H1 (cell line): ENCODE measurements at regions not wholly inside any gene's neighbourhood (a gene's known extent, or its start where the extent isn't known, plus 50 kb on each side); places are given as distances from the start of the nearest gene placed in this dataset.

Source experiments
- CTCF ChIA-PET: fragments of 300-600 bp; sonication (Branson Sonifier 250); formaldehyde crosslinking; loops from one replicate; lab custom pipeline; 2021; ENCODE audit not compliant: partially characterized antibody; lab: Charles Lee
- POLR2A ChIA-PET: fragments of 300-600 bp; sonication (Branson Sonifier 250); formaldehyde crosslinking; loops from one replicate; lab custom pipeline; 2021; ENCODE audit warnings: inconsistent platforms; ENCODE audit not compliant: partially characterized antibody; lab: Charles Lee
- DNase-seq, 2 experiments: peaks; one replicate each; pipeline versions ENCODE4 v3.0.0 to v3.0.0-alpha.2; 2010 to 2022; ENCODE audit warnings: low spot score in 2 of 2, low read depth in 1 of 2, mixed read lengths in 1 of 2
- FAIRE-seq: peaks from 2 replicates; lab custom pipeline; 2011; peaks lifted over from hg19 to GRCh38; lab: Jason Lieb, UNC
- H2AFZ ChIP-seq: 2 replicates; pipeline ENCODE4 v1.8.1; 2012; ENCODE audit warnings: low read length, inconsistent platforms
- H2AK5ac ChIP-seq: 2 replicates; pipeline ENCODE4 v1.6.1; 2013; ENCODE audit warnings: low read depth, low read length
- H2BK120ac ChIP-seq: replicated peaks from 2 replicates; pipeline ENCODE3; 2013; ENCODE audit warnings: low read depth, low read length, inconsistent platforms
- H2BK12ac ChIP-seq: 2 replicates; pipeline ENCODE4 v1.6.1; 2013; ENCODE audit warnings: low read depth, low read length
- H2BK15ac ChIP-seq: 2 replicates; pipeline ENCODE4 v1.6.1; 2013; ENCODE audit warnings: low read length
- H2BK20ac ChIP-seq: 2 replicates; pipeline ENCODE4 v1.6.1; 2013; ENCODE audit warnings: low read length
- H2BK5ac ChIP-seq: 2 replicates; pipeline ENCODE4 v1.6.1; 2013; ENCODE audit warnings: low read depth, low read length
- H3K14ac ChIP-seq: 2 replicates; pipeline ENCODE4 v1.6.1; 2013; ENCODE audit warnings: inconsistent platforms; ENCODE audit not compliant: insufficient read length
- H3K18ac ChIP-seq: 2 replicates; pipeline ENCODE4 v1.6.1; 2013; ENCODE audit warnings: low read length; ENCODE audit errors: extremely low read depth
- H3K23ac ChIP-seq: 2 replicates; pipeline ENCODE4 v1.6.1; 2013; ENCODE audit warnings: inconsistent platforms; ENCODE audit not compliant: insufficient read length
- H3K23me2 ChIP-seq: 2 replicates; pipeline ENCODE4 v1.6.1; 2013; ENCODE audit warnings: low read depth, low read length
- H3K27ac ChIP-seq: 2 replicates; pipeline ENCODE4 v1.6.1; 2011; ENCODE audit warnings: low read depth, low read length, inconsistent platforms
- H3K27me3 ChIP-seq, 4 experiments: replicated peaks in 1 of 4; 1 replicate in 1 of 4; 2 replicates in 3 of 4; pipeline versions ENCODE4 v1.6.1 to v1.8.1; 2011 to 2013; ENCODE audit warnings: low read length in 3 of 4, mild to moderate bottlenecking in 3 of 4, inconsistent platforms in 2 of 4, mixed read lengths in 2 of 4, moderate library complexity in 1 of 4; ENCODE audit not compliant: control insufficient read depth in 3 of 4, insufficient read depth in 3 of 4; ENCODE audit errors: extremely low read depth in 1 of 4
- H3K36me3 ChIP-seq, 4 experiments: 2 replicates each; pipeline versions ENCODE4 v1.6.1 to v1.8.1; 2011 to 2013; ENCODE audit warnings: mild to moderate bottlenecking in 4 of 4, low read length in 3 of 4, moderate library complexity in 2 of 4, control low read depth in 1 of 4, inconsistent platforms in 1 of 4; ENCODE audit not compliant: insufficient read depth in 4 of 4, control insufficient read depth in 2 of 4
- H3K4ac ChIP-seq: replicated peaks from 2 replicates; pipeline ENCODE3; 2013; ENCODE audit warnings: low read length, low read depth, mixed read lengths, inconsistent platforms; ENCODE audit not compliant: insufficient read length
- H3K4me1 ChIP-seq, 4 experiments: replicated peaks in 1 of 4; 1 replicate in 1 of 4; 2 replicates in 3 of 4; pipeline versions ENCODE4 v1.6.1 to v1.8.1; 2011 to 2013; ENCODE audit warnings: low read length in 3 of 4, inconsistent platforms in 2 of 4, mixed read lengths in 1 of 4; ENCODE audit not compliant: insufficient read depth in 4 of 4, control insufficient read depth in 3 of 4
- H3K4me2 ChIP-seq, 2 experiments: 2 replicates each; pipeline versions ENCODE4 v1.6.1 to v1.8.1; 2011 to 2013; ENCODE audit warnings: low read depth in 2 of 2, low read length in 2 of 2, control low read depth in 1 of 2, inconsistent platforms in 1 of 2, mild to moderate bottlenecking in 1 of 2; ENCODE audit not compliant: insufficient read depth in 1 of 2
- H3K4me3 ChIP-seq, 4 experiments: fragments of 200-600, 300-600 bp in 1 of 4; sonication (generic), shearing (Covaris generic), sonication (Bioruptor Twin) in 1 of 4; 2 replicates each; pipeline versions ENCODE4 v1.5.1 to v1.8.1; 2011 to 2016; ENCODE audit warnings: low read length in 4 of 4, low read depth in 3 of 4, control low read depth in 2 of 4, inconsistent platforms in 2 of 4, mild to moderate bottlenecking in 2 of 4, mixed read lengths in 1 of 4, moderate library complexity in 1 of 4; ENCODE audit not compliant: insufficient read depth in 2 of 4; ENCODE audit errors: extremely low read depth in 1 of 4
- H3K56ac ChIP-seq: replicated peaks from 2 replicates; pipeline ENCODE3; 2013; ENCODE audit warnings: low read depth, mild to moderate bottlenecking, mixed read lengths, low read length, inconsistent platforms; ENCODE audit not compliant: insufficient read length
- H3K79me1 ChIP-seq: 2 replicates; pipeline ENCODE4 v1.6.1; 2013; ENCODE audit warnings: low read depth, low read length, control low read depth
- H3K79me2 ChIP-seq, 2 experiments: 2 replicates each; pipeline versions ENCODE4 v1.6.1 to v1.8.1; 2012 to 2013; ENCODE audit warnings: low read length in 2 of 2, mild to moderate bottlenecking in 2 of 2, inconsistent platforms in 1 of 2; ENCODE audit not compliant: insufficient read depth in 2 of 2, control insufficient read depth in 1 of 2
- H3K9ac ChIP-seq, 4 experiments: replicated peaks in 1 of 4; 1 replicate in 1 of 4; 2 replicates in 3 of 4; pipeline versions ENCODE4 v1.6.1 to v1.8.1; 2011 to 2013; ENCODE audit warnings: low read depth in 3 of 4, low read length in 3 of 4, control low read depth in 2 of 4, mild to moderate bottlenecking in 2 of 4, moderate library complexity in 2 of 4, inconsistent platforms in 1 of 4; ENCODE audit errors: extremely low read depth in 1 of 4
- H3K9me3 ChIP-seq, 2 experiments: 2 replicates each; pipeline versions ENCODE4 v1.6.1 to v1.8.1; 2012 to 2013; ENCODE audit warnings: mild to moderate bottlenecking in 2 of 2, moderate library complexity in 2 of 2, control low read depth in 1 of 2, inconsistent platforms in 1 of 2, low read depth in 1 of 2, low read length in 1 of 2, mixed read lengths in 1 of 2; ENCODE audit not compliant: insufficient read depth in 2 of 2
- H4K20me1 ChIP-seq, 2 experiments: replicated peaks in 1 of 2; 2 replicates each; pipeline versions ENCODE3 to v1.8.1; 2011 to 2013; ENCODE audit warnings: inconsistent platforms in 2 of 2, low read length in 2 of 2, mild to moderate bottlenecking in 1 of 2; ENCODE audit not compliant: insufficient read depth in 2 of 2, control insufficient read depth in 1 of 2
- H4K5ac ChIP-seq: 2 replicates; pipeline ENCODE4 v1.6.1; 2013; ENCODE audit warnings: low read length, low read depth, mixed read lengths, inconsistent platforms; ENCODE audit not compliant: insufficient read length
- H4K8ac ChIP-seq: 2 replicates; pipeline ENCODE4 v1.8.0; 2013; ENCODE audit warnings: mild to moderate bottlenecking, moderate library complexity, low read length, inconsistent platforms; ENCODE audit not compliant: insufficient read depth; ENCODE audit errors: extremely low read depth
- H4K91ac ChIP-seq: replicated peaks from 2 replicates; pipeline ENCODE3; 2013; ENCODE audit warnings: low read length, mixed read lengths, inconsistent platforms; ENCODE audit not compliant: insufficient read length
- BACH1 ChIP-seq: IDR thresholded peaks from 2 replicates; pipeline ENCODE4 v1.6.1; 2012; ENCODE audit warnings: low read length, improper control_type of control experiment
- BCL11A ChIP-seq, 2 experiments: IDR thresholded peaks; one replicate each; pipeline ENCODE4 v1.6.1; 2011; ENCODE audit warnings: low read depth in 2 of 2, low read length in 2 of 2, mild to moderate bottlenecking in 2 of 2
- CBX5 ChIP-seq: fragments of 300-800, 300-1000 bp; sonication (generic); IDR thresholded peaks from 2 replicates; pipeline ENCODE4 v1.7.1; 2016; ENCODE audit warnings: antibody characterized with exemption, low read length, low read depth
- CHD1 ChIP-seq: IDR thresholded peaks from 2 replicates; pipeline ENCODE4 v1.6.1; 2012; ENCODE audit warnings: low read depth, low read length, improper control_type of control experiment
- HDAC6 ChIP-seq: IDR thresholded peaks from one replicate; pipeline ENCODE4 v1.7.1; 2012; ENCODE audit warnings: low read depth, mild to moderate bottlenecking, inconsistent platforms, low read length, moderate library complexity
- JUND ChIP-seq: IDR thresholded peaks from 2 replicates; pipeline ENCODE4 v1.6.1; 2011; ENCODE audit warnings: mild to moderate bottlenecking, improper control_type of control experiment, low read length
- MAX ChIP-seq: IDR thresholded peaks from 2 replicates; pipeline ENCODE4 v1.6.1; 2012; ENCODE audit warnings: inconsistent platforms
- RXRA ChIP-seq: IDR thresholded peaks from 2 replicates; pipeline ENCODE4 v1.6.1; 2011; ENCODE audit warnings: low read depth, mild to moderate bottlenecking, low read length, moderate library complexity; ENCODE audit not compliant: insufficient read depth
- SAP30 ChIP-seq: fragments of 300-600 bp; sonication (generic); IDR thresholded peaks from 2 replicates; pipeline ENCODE4 v1.7.1; 2012; ENCODE audit warnings: low read length, moderate library complexity, mild to moderate bottlenecking, inconsistent platforms; ENCODE audit not compliant: insufficient read depth, insufficient replicate concordance
- SIN3A ChIP-seq, 2 experiments: IDR thresholded peaks in 1 of 2; conservative IDR thresholded peaks in 1 of 2; 2 replicates each; pipeline ENCODE4 v1.6.1; 2011 to 2012; ENCODE audit warnings: low read length in 2 of 2, improper control_type of control experiment in 1 of 2, low read depth in 1 of 2, mild to moderate bottlenecking in 1 of 2
- SP4 ChIP-seq: IDR thresholded peaks from 2 replicates; pipeline ENCODE4 v1.6.1; 2012; ENCODE audit warnings: low read length, inconsistent platforms
- TAF1 ChIP-seq: IDR thresholded peaks from 2 replicates; pipeline ENCODE4 v1.6.1; 2011; ENCODE audit warnings: mild to moderate bottlenecking, low read depth, low read length
- TBP ChIP-seq: IDR thresholded peaks from 2 replicates; pipeline ENCODE4 v1.6.1; 2011; ENCODE audit warnings: low read depth, low read length, improper control_type of control experiment
- WGBS, 2 experiments: shearing (Covaris generic) in 1 of 2; methylation state at CpG; one replicate each; pipeline versions ENCODE4 v1.1.6 to v1.1.7; 2013 to 2015; ENCODE audit warnings: low lambda C conversion rate in 2 of 2, mixed read lengths in 2 of 2, inconsistent platforms in 1 of 2, low coverage in 1 of 2, missing lambda C conversion rate in 1 of 2; ENCODE audit not compliant: insufficient replicate concordance in 2 of 2, insufficient coverage in 1 of 2, insufficient read length in 1 of 2; ENCODE audit errors: extremely low coverage in 1 of 2, missing lambda C conversion rate in 1 of 2; 5-methylcytosine and 5-hydroxymethylcytosine counted together
- TF ChIP-seq, protein P1 (sequence below): IDR thresholded peaks from 2 replicates; pipeline ENCODE4 v1.6.1; 2012; ENCODE audit warnings: low read length, inconsistent platforms

DNA sequence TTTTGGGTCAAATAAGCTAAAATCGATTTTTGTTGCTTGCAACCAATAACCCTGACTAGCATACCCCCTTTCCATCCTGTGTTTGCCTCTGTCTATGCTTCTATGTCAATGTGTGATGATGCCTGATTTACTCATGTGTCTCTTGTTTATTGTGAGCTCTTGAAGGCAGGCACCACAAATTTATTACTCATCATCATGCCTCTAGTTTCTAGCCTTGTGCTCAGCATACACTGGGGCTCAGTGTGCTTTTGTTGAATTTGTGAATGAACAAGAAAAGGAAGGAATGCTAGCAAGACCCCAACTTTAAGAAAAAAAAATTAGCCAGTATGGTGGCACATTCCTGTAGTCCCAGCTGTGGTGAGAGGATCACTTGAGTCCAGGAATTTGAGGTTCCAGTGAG lies 119.1 kb upstream of the GPR139 start:
- Histone ChIP-seq H2AK5ac (no peak overlapping the region), H2BK5ac (no peak overlapping the region), H4K20me1 (no peaks in the 10 kb centered on the region), H3K23ac (no peak overlapping the region), H3K27me3 (no peaks in the 10 kb centered on the region), H4K5ac (no peak overlapping the region), H3K9me3 (no peaks in the 10 kb centered on the region), H2BK120ac (no peak overlapping the region), H3K36me3 (no peaks in the 10 kb centered on the region), H2AFZ (no peak overlapping the region), H3K79me1 (no peaks in the 10 kb centered on the region), H2BK20ac (no peak overlapping the region), H3K9ac (no peak overlapping the region), H4K8ac (no peak overlapping the region), H2BK15ac (no peak overlapping the region), H3K4me1 (no peaks in the 10 kb centered on the region), H3K79me2 (no peaks in the 10 kb centered on the region), H3K4me2 (no peak overlapping the region), H3K4ac (no peak overlapping the region), H3K27ac (no peak overlapping the region), H4K91ac (no peak overlapping the region), H3K14ac (no peak overlapping the region), H3K4me3 (no peak overlapping the region), H3K23me2 (no peaks in the 10 kb centered on the region), H3K18ac (no peak overlapping the region), H2BK12ac (no peak overlapping the region), H3K56ac (no peak overlapping the region)
- ChIA-PET POLR2A (no interaction called here), CTCF (interaction anchor here (0.8 to 1.6 kb wide), 7 partner anchors 8 to 108 kb away, joined by 3 to 9 read pairs (median 3); no protein-coding TSS in a partner anchor)
- DNase-seq (no peak), FAIRE-seq (no peak)
- WGBS, 2 experiments, result 89% methylated on average over 1 of the region's 1 CpG; no CpG with 5 or more reads in 1 of the 2 experiments
- TF ChIP-seq CHD1 (no peak), BCL11A (IDR thresholded peaks at IDR 0.05; ENCODE audit: low read depth in 2 of 2, low read length in 2 of 2) (no peak), CBX5 (no peak), HDAC6 (no peak), TAF1 (no peak), RXRA (no peak), JUND (no peak), TBP (no peak), BACH1 (no peak), SP4 (no peak), SAP30 (no peak), MAX (no peak), SIN3A (conservative IDR thresholded peaks at IDR 0.05 in 1 of 2, IDR thresholded peaks at IDR 0.05 in 1 of 2; ENCODE audit: low read depth in 1 of 2, low read length in 2 of 2) (no peak)
- TF ChIP-seq, protein P1, sequence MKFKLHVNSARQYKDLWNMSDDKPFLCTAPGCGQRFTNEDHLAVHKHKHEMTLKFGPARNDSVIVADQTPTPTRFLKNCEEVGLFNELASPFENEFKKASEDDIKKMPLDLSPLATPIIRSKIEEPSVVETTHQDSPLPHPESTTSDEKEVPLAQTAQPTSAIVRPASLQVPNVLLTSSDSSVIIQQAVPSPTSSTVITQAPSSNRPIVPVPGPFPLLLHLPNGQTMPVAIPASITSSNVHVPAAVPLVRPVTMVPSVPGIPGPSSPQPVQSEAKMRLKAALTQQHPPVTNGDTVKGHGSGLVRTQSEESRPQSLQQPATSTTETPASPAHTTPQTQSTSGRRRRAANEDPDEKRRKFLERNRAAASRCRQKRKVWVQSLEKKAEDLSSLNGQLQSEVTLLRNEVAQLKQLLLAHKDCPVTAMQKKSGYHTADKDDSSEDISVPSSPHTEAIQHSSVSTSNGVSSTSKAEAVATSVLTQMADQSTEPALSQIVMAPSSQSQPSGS, result no peak
